ENCODE measurements at regions not wholly inside any gene's neighbourhood (a gene's known extent, or its start where the extent isn't known, plus 50 kb on each side); places are given as distances from the start of the nearest gene placed in this dataset.

- TF ChIP-seq POLR2A (IDR thresholded peaks at IDR 0.05) = no peak
- TF ChIP-seq CTCF (IDR thresholded peaks at IDR 0.05 in 4 of 5, conservative IDR thresholded peaks at IDR 0.05 in 1 of 5) = no peak
- Histone ChIP-seq H3K9me3 (no peaks in the 10 kb centered on the region), H3K27me3 (no peaks in the 10 kb centered on the region), H3K36me3 (no peaks in the 10 kb centered on the region), H3K4me1 (peaks cover 18 to 19% of the 10 kb centered on the region in 2 donors), H3K4me3 (no peak overlapping the region), H3K27ac (no peak overlapping the region)
- DNase-seq (no peak), ATAC-seq (no peak)
- intact Hi-C loops (cut with DNase I; ENCODE audit: low total_unique reads) (no loop called here), in situ Hi-C loops (cut with MboI; ENCODE audit: low sequenced_read_pairs in 4 of 4) (no loop called here)
Measured at GRCh38 chr14:89089330-89089729, 264.9 kb downstream of the TTC8 start.

GRCh38 chr14:89091781-89092180, 267.3 kb downstream of the TTC8 start:
- intact Hi-C loops (cut with DNase I; ENCODE audit: low total_unique reads) = no loop called here
- H3K27me3 ChIP-seq = no peaks in the 10 kb centered on the region
- TF ChIP-seq CTCF (IDR thresholded peaks at IDR 0.05 in 4 of 5, conservative IDR thresholded peaks at IDR 0.05 in 1 of 5) = no peak
- TF ChIP-seq POLR2A (IDR thresholded peaks at IDR 0.05) = no peak

DNA sequence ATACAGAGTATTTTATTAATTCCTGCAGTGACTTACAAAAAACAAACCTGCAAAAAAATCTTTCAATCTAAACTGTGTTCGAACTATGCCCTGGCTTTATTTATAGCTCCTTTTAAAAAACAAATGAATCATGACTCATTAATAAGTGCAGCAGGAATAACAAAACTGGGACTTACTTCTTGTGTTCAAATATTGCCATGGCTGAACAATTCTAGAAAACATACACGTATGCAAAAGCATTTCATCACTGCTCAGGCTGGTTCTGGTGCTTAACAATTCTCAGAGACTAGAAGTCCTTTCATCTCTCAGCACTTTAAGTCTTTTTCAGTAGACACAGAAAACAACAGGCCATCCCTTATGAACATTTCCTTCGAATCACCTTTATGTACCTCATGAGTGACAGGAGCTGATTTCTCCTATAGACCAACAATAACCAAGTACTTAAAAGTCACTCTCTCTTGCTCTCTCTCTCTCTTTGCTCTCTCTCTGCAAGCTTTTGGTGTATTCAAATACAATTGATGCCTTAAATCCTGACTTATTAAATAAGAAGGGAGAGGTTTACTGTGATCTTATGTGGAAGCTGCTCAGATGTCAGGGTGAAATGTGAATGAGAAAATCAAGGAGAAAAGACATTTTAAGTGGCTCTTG, 268.8 kb downstream of the TTC8 start:
- in situ Hi-C loops (cut with MboI; ENCODE audit: low sequenced_read_pairs in 4 of 4) (no loop called here), intact Hi-C loops (cut with DNase I; ENCODE audit: low total_unique reads) (no loop called here)
- H3K9me3 ChIP-seq = no peaks in the 10 kb centered on the region
- ATAC-seq = no peak
- peaks cover 15 to 21% of the 10 kb centered on the region in 2 donors for H3K4me1 ChIP-seq
- no peak overlapping the region for H3K4me3 ChIP-seq
- H3K36me3 ChIP-seq = no peaks in the 10 kb centered on the region
- DNase-seq = no peak
- no peaks in the 10 kb centered on the region for H3K27me3 ChIP-seq
- TF ChIP-seq POLR2A (IDR thresholded peaks at IDR 0.05) (no peak), CTCF (IDR thresholded peaks at IDR 0.05 in 4 of 5, conservative IDR thresholded peaks at IDR 0.05 in 1 of 5) (no peak)
- H3K27ac ChIP-seq = no peak overlapping the region

More at GRCh38 chr14:89091781-89092180, 267.3 kb downstream of the TTC8 start:
- in situ Hi-C loops (cut with MboI; ENCODE audit: low sequenced_read_pairs in 4 of 4) = no loop called here
- ATAC-seq (peak; percentile 61 to 72), DNase-seq (no peak)
- Histone ChIP-seq H3K4me3 (no peak overlapping the region), H3K4me1 (peaks cover 15 to 20% of the 10 kb centered on the region in 2 donors), H3K36me3 (no peaks in the 10 kb centered on the region), H3K9me3 (no peaks in the 10 kb centered on the region), H3K27ac (no peak overlapping the region)

DNA sequence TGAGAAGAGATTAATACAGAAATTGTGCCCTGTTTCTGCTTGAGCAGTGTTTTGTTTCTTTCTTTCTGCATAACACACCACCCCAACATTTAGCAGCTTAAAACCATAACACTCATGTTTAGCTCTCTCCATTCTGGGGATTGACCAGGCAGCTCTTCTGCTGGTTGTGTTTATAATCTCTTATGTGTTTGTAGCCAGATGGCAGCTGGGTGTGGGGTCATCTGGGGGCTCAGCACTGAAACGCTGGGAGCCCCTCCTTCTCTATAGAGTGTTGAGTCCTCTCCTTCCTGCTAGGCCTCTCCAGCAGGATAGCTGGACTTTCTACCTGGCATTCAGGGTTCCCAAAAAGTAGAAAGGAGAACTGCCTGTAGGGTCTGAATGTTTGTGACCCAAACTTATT, 270.6 kb downstream of the TTC8 start:
- no peak for DNase-seq
- no peak overlapping the region for H3K4me3 ChIP-seq
- no peaks in the 10 kb centered on the region for H3K27me3 ChIP-seq
- no peaks in the 10 kb centered on the region for H3K36me3 ChIP-seq
- H3K4me1 ChIP-seq = peaks cover 15 to 21% of the 10 kb centered on the region in 2 donors
- no peak for TF ChIP-seq CTCF (IDR thresholded peaks at IDR 0.05 in 4 of 5, conservative IDR thresholded peaks at IDR 0.05 in 1 of 5)
- no peak for TF ChIP-seq POLR2A (IDR thresholded peaks at IDR 0.05)
- in situ Hi-C loops (cut with MboI; ENCODE audit: low sequenced_read_pairs in 4 of 4) (no loop called here), intact Hi-C loops (cut with DNase I; ENCODE audit: low total_unique reads) (no loop called here)
- H3K9me3 ChIP-seq = no peaks in the 10 kb centered on the region
- H3K27ac ChIP-seq = no peak overlapping the region
- ATAC-seq = no peak

DNA sequence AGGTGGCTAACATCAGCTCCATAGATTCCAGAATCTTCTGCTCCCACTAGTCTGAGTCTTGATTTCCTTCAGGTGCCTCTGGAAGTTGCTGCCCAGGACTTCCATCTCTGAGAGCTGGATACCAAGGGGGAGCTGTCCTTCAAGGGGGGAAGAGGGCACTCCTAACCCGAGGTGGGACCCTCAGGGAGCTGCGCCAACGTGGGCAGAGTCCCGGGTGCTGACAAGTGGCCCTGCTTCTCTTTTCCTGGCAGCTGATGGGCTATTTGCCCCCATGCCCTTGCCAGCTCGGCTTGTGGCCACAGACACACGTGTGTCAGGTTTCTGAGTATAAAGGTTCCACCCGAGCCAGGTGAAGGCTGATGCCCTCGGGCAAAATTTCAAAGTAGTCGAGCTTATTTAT, 272.5 kb downstream of the TTC8 start:
- Histone ChIP-seq H3K36me3 (no peaks in the 10 kb centered on the region), H3K4me3 (no peak overlapping the region), H3K9me3 (no peaks in the 10 kb centered on the region), H3K27me3 (no peaks in the 10 kb centered on the region), H3K4me1 (peaks cover 9 to 13% of the 10 kb centered on the region in 2 donors), H3K27ac (no peak overlapping the region)
- in situ Hi-C loops (cut with MboI; ENCODE audit: low sequenced_read_pairs in 4 of 4) = no loop called here
- no peak for ATAC-seq
- no peak for DNase-seq
- intact Hi-C loops (cut with DNase I; ENCODE audit: low total_unique reads) = no loop called here
- no peak for TF ChIP-seq CTCF (IDR thresholded peaks at IDR 0.05 in 4 of 5, conservative IDR thresholded peaks at IDR 0.05 in 1 of 5)
- no peak for TF ChIP-seq POLR2A (IDR thresholded peaks at IDR 0.05)

All from gastrocnemius medialis (tissue), 4 donors.